Upper lobe of left lung (tissue), 6 donors: ENCODE measurements at regions not wholly inside any gene's neighbourhood (a gene's known extent, or its start where the extent isn't known, plus 50 kb on each side); places are given as distances from the start of the nearest gene placed in this dataset.

Experiments used
- ATAC-seq, 2 donors: fragments of 200-7000 bp; cut with Tn5 transposase; one replicate each; pipeline ENCODE4 v1.9.1; 2022; ENCODE audit warnings: mild to moderate bottlenecking in 2 of 2, moderate library complexity in 2 of 2; ENCODE audit not compliant: low FRiP score in 2 of 2
- DNase-seq, 2 donors: peaks; one replicate each; pipeline ENCODE4 v3.0.0-alpha.2; 2019 to 2020
- H3K27ac ChIP-seq, 4 donors: fragments of 200-600 bp; sonication (generic); one replicate each; pipeline ENCODE4 v1.5.1; 2016 to 2019
- H3K27me3 ChIP-seq, 4 donors: fragments of 200-600 bp; sonication (generic); one replicate each; pipeline ENCODE4 v1.5.1; 2017 to 2019
- H3K36me3 ChIP-seq, 4 donors: fragments of 200-600 bp; sonication (generic); one replicate each; pipeline ENCODE4 v1.5.1; 2016 to 2019
- H3K4me1 ChIP-seq, 4 donors: fragments of 200-600 bp; sonication (generic); one replicate each; pipeline ENCODE4 v1.5.1; 2018 to 2019
- H3K4me3 ChIP-seq, 4 donors: fragments of 200-600 bp; sonication (generic); one replicate each; pipeline ENCODE4 v1.5.1; 2017 to 2019; ENCODE audit warnings: mild to moderate bottlenecking in 2 of 4, moderate library complexity in 1 of 4
- H3K9me3 ChIP-seq, 4 donors: fragments of 200-600 bp; sonication (generic); one replicate each; pipeline ENCODE4 v1.5.1; 2018 to 2019
- CTCF ChIP-seq, 6 experiments: fragments of 450-650 bp in 4 of 6; fragments of 200-600 bp in 2 of 6; sonication (generic) in 2 of 6; IDR thresholded peaks; one replicate each; pipeline ENCODE4 v1.5.1; 2016 to 2019; ENCODE audit warnings: antibody characterized with exemption in 6 of 6
- EP300 ChIP-seq, 4 donors: sonication (generic); formaldehyde crosslinking; IDR thresholded peaks; one replicate each; pipeline ENCODE4 v1.5.1; 2017; ENCODE audit warnings: antibody characterized with exemption in 4 of 4, control low read depth in 2 of 4
- POLR2A ChIP-seq, 4 donors: fragments of 450-650 bp; IDR thresholded peaks; one replicate each; pipeline ENCODE4 v1.5.1; 2016 to 2017; ENCODE audit warnings: antibody characterized with exemption in 4 of 4, mild to moderate bottlenecking in 2 of 4
- POLR2AphosphoS5 ChIP-seq, 2 donors: sonication (generic); formaldehyde crosslinking; IDR thresholded peaks; one replicate each; pipeline ENCODE4 v1.5.1; 2017; ENCODE audit warnings: antibody characterized with exemption in 2 of 2
- WGBS, 2 donors: methylation state at CpG; one replicate each; pipeline ENCODE4 v1.1.5; 2017 to 2018; 5-methylcytosine and 5-hydroxymethylcytosine counted together
- donor health status: DM: no; HTN: no; CAD: no; lungs with moderate emphysema.
- donor health status: DM: no; HTN: yes; CAD: no; lungs with severe emphysema.

DNA sequence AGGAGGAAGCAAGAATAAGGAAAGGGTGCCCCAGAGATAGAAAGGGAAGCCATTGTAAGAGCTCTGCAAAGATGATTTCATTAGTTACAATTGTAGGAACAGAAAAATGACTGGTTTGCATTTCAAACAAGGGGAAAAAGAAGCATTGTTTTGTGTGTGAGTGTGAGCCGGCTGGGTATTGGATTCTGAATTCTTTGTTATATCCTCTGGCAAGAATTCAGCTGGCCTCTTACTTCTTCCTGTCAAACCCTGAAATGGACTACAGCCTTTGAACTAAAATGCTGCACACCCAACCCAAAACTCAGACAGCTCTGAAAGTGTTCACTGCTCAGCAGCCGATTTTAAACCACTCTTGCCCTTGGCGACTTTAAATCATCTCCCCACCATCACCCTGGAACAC, 461.3 kb downstream of the PMP22 start:
- peaks cover 0 to 3% (median 0%) of the 10 kb centered on the region in 4 donors for H3K9me3 ChIP-seq
- no peak for DNase-seq
- WGBS, 2 donors: 63 to 73% methylated on average over 3 of the region's 3 CpGs
- ATAC-seq: no peak
- H3K4me1 ChIP-seq: no peaks in the 10 kb centered on the region
- no peak overlapping the region for H3K4me3 ChIP-seq
- TF ChIP-seq POLR2AphosphoS5 (IDR thresholded peaks at IDR 0.05) (no peak), POLR2A (IDR thresholded peaks at IDR 0.05) (no peak), CTCF (IDR thresholded peaks at IDR 0.05) (no peak), EP300 (IDR thresholded peaks at IDR 0.05) (no peak)
- H3K27me3 ChIP-seq: no peaks in the 10 kb centered on the region
- no peaks in the 10 kb centered on the region for H3K36me3 ChIP-seq
- H3K27ac ChIP-seq: no peak overlapping the region

GRCh38 chr17:14797801-14798200, 467.3 kb downstream of the PMP22 start:
- Histone ChIP-seq H3K4me1 (no peaks in the 10 kb centered on the region), H3K4me3 (no peak overlapping the region), H3K36me3 (no peaks in the 10 kb centered on the region), H3K27ac (no peak overlapping the region), H3K9me3 (peaks cover 0 to 3% (median 0%) of the 10 kb centered on the region in 4 donors), H3K27me3 (no peaks in the 10 kb centered on the region)
- no peak for DNase-seq
- no peak for ATAC-seq
- WGBS, 2 donors: 74 to 76% methylated on average over 6 of the region's 6 CpGs
- TF ChIP-seq POLR2AphosphoS5 (IDR thresholded peaks at IDR 0.05): no peak
- no peak for TF ChIP-seq EP300 (IDR thresholded peaks at IDR 0.05)
- no peak for TF ChIP-seq CTCF (IDR thresholded peaks at IDR 0.05)
- no peak for TF ChIP-seq POLR2A (IDR thresholded peaks at IDR 0.05)

GRCh38 chr17:14797021-14797420, 468.1 kb downstream of the PMP22 start:
- DNase-seq: no peak
- 72 to 78% methylated on average over 4 of the region's 4 CpGs for WGBS, 2 donors
- H3K27ac ChIP-seq: no peak overlapping the region

GRCh38 chr17:14794961-14795360, 470.2 kb downstream of the PMP22 start:
- no peak for DNase-seq
- Histone ChIP-seq H3K36me3 (no peaks in the 10 kb centered on the region), H3K4me3 (no peak overlapping the region), H3K27me3 (no peaks in the 10 kb centered on the region), H3K27ac (no peak overlapping the region), H3K9me3 (no peaks in the 10 kb centered on the region), H3K4me1 (no peaks in the 10 kb centered on the region)
- no peak for ATAC-seq
- WGBS, 2 donors: 80 to 87% methylated on average over 1 of the region's 1 CpG
- TF ChIP-seq CTCF (IDR thresholded peaks at IDR 0.05) (no peak), POLR2AphosphoS5 (IDR thresholded peaks at IDR 0.05) (no peak), POLR2A (IDR thresholded peaks at IDR 0.05) (no peak), EP300 (IDR thresholded peaks at IDR 0.05) (no peak)

More at GRCh38 chr17:14797021-14797420, 468.1 kb downstream of the PMP22 start:
- ATAC-seq: no peak
- Histone ChIP-seq H3K27me3 (no peaks in the 10 kb centered on the region), H3K36me3 (no peaks in the 10 kb centered on the region), H3K4me1 (no peaks in the 10 kb centered on the region), H3K4me3 (no peak overlapping the region), H3K9me3 (peaks cover 0 to 3% (median 0%) of the 10 kb centered on the region in 4 donors)
- TF ChIP-seq POLR2AphosphoS5 (IDR thresholded peaks at IDR 0.05) (no peak), CTCF (IDR thresholded peaks at IDR 0.05) (no peak), POLR2A (IDR thresholded peaks at IDR 0.05) (no peak), EP300 (IDR thresholded peaks at IDR 0.05) (no peak)

DNA sequence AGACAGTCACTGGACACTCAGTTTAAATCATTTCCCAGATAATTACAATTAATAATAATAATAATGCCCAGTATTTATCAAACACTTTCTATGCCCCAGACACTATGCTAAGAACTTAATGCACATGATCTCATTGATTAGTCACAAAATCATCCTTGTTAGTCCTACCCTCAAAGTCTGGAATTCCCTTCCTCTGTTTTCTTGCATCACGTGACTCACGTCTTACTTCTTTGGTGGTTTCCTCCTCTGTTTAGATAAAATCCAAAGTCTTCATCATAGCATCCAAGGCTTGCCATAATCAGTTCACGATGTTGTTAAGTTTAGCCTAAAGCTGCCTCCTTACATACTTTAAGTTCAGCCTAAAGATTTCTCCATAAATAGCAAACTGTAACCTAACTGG, 471.9 kb downstream of the PMP22 start:
- 78% methylated on average over 3 of the region's 3 CpGs for WGBS, 2 donors
- DNase-seq (no peak), ATAC-seq (no peak)
- Histone ChIP-seq H3K9me3 (no peaks in the 10 kb centered on the region), H3K4me1 (no peaks in the 10 kb centered on the region), H3K4me3 (no peak overlapping the region), H3K36me3 (no peaks in the 10 kb centered on the region), H3K27ac (no peak overlapping the region), H3K27me3 (no peaks in the 10 kb centered on the region)
- TF ChIP-seq POLR2AphosphoS5 (IDR thresholded peaks at IDR 0.05) (no peak), POLR2A (IDR thresholded peaks at IDR 0.05) (no peak), EP300 (IDR thresholded peaks at IDR 0.05) (no peak), CTCF (IDR thresholded peaks at IDR 0.05) (no peak)
